NOMO-1 (cell line): ENCODE measurements at regions not wholly inside any gene's neighbourhood (a gene's known extent, or its start where the extent isn't known, plus 50 kb on each side); places are given as distances from the start of the nearest gene placed in this dataset.

Source experiments
- DNase-seq, 2 experiments: peaks; one replicate each; lab custom pipeline; 2025; ENCODE audit not compliant: unreplicated experiment in 2 of 2; lab: John Stamatoyannopoulos, UW

DNA sequence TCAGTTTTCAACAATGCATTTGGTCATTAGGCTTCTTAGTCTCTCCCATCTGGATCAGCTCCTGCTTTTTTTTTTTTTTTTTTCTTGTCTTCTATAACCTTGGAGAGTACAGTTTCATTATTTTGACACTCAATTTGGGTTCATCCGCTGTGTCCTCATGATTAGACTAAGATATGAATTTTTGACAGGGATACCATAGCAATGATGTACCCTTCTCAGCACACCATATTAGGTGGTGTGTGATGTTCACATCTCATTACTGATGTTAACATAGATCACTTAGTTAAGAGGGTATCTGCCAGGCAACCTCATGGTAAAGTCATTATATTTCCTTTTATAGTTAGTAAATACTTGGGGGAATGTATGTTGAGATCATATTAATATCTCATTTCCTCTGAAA is 445.5 kb upstream of the IGFBP3 start:
- DNase-seq = no peak

DNA sequence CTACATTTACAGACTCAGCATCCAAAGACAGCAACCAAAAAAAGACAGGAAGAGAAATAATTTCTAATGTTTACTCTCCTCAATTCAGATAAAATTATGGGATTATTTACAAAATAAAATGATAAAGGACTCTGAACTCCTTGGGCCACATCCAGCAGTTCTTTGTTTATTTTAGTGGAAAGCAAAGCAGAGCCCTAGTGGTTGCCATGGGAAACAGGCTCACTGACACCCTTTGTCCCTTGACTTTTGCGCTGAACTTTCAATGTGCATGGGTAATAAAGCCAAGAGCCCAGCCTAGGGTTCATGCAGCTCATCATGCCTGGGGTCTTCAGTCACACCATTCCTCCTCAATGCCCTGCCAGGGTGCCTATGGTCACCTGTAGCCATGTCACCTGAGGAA is 442.6 kb upstream of the IGFBP3 start:
- no peak for DNase-seq

- DNase-seq = no peak
Observed at GRCh38 chr7:46360811-46361210, 439.7 kb upstream of the IGFBP3 start.

GRCh38 chr7:46360296-46360695 is 439.2 kb upstream of the IGFBP3 start:
- DNase-seq = no peak

DNA sequence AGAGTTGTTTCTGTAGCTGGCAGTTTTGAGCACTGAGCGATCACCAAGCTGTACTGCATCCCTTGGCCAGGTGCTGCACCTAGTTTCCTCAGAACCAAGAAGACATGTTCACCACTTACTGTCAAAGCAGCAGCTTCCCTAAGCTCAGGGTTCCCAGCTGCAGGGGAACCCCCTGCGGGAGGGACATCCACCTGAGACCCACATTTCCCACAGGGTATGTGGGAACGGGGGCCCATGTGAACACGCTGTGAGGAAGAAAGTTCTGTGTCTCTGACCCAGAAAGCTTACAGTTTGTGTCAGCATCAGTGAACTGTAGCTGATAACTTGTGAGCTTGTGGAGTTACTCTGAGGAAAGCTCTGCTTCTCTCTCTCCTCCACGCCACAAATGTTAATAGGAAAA is 436.8 kb upstream of the IGFBP3 start:
- no peak for DNase-seq

GRCh38 chr7:46357290-46357689 is 436.2 kb upstream of the IGFBP3 start:
- no peak for DNase-seq

DNA sequence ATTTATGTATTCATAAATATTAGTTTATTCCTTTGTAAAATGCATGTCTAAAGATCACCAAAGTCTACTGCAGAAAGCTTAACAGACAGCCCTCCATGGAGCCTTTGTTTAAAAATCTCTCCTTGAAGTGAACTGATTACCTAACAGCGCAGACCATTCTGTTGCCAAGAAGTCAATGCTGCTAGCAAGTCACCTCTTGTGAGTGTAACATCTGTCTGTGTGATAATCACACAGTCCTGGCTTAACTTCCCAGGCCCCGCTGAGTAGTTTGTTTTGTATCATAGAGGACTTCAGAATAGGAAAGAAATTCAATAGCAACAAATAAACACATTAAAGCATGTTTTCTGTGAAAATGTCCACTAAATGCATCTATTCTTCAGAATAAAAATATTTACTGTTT is 435.3 kb upstream of the IGFBP3 start:
- DNase-seq = no peak

GRCh38 chr7:46355331-46355730 is 434.3 kb upstream of the IGFBP3 start:
- no peak for DNase-seq

DNA sequence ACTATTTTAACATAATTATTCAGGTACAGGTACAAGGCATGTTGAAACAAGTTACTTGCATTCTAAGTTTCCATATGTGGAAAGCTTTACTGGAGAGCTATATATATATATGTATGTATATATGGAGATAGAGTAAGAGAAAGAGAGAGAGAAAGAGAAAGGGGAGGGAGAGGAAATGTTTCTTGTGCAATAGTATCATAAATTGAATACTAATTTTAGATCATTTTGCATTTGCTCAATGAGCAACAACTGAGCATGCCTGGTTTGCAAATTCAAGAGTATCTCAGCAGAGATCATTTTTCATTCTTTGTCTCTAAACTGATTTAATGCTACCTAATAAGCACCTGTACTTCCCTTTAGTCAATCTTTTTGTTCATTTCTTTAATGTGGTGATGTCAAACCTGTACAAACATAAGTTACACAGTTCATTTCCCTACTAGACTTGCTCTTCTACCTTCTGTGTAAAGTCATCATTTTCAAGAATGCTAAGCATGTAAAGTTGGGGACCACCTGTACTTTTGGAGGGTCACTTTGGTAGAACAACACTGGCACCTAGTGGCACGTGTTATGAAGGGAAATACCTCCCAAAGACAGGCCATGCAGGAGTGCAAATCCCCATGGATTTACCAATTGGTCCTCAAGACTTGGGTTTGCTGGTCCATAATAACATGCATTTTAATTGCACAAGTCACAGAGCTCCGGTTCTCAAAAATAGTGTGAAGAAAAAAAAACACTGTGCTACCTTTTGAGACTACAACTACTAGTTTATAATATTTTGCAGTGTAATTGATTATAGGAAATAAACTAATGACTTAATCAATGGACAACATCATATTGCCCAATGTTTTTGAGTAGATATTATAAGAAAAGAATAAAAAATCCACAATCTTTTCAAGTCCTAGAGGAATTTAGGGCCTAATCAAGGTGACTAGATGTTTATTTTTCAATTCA is 431.2 kb upstream of the IGFBP3 start:
- DNase-seq = no peak

GRCh38 chr7:46349490-46349889 is 428.4 kb upstream of the IGFBP3 start:
- no peak for DNase-seq

DNA sequence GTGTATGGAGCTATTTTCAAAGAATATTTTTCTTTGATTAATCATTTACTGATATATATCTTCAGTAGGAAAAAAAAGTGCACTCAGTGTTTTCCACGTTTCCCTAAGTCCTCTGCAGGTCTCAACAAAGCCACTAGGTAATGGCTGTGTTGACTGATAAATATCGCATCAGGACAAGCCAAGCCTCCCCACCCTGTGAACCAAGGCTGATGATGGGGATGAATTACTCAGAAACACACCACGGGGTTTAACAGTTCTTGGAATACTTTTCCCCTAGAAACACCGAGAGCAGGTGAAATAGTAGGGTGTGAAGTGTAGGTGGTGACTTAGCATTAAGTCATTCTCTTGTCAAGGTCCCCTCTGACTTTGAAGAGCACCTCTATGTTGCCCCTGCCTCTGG is 423.5 kb upstream of the IGFBP3 start:
- no peak for DNase-seq

DNA sequence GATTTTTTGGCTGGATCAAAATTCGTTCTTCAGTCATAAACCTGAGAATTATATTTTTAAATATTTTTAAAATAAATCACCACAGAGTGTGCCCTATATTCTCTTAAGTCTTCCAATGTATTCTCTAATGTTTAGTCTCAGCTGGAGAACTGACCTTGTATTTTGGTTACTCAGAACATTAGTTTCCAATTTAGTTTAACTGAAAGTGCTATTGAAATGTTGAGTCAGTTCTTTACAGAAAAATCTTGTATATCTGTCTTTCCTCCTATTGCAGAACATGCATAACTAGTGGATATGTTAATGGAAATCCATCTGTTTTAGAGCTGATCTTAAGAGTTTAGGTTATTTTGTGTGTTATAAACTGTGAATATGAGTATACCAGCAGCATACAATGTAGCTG is 422.7 kb upstream of the IGFBP3 start:
- DNase-seq = no peak

DNA sequence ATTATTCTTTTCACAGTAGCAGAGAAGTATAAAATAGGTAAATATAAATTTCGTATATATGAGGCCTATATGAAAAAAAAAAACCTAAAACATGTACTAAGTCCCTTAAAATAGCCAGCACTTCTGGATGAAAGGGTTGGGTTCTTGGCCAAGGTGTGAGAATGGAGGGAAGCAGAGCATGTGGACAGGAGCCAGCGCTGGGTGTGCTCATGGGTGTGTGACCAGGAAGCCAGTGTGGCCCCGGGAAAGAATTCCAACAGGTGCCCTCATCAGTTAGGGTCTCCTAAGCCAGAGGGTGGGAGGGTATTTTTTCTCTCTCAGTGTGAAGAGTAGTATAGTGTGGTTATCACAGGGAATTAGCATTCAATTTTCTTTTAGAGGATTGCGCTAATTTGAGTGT is 401.9 kb upstream of the IGFBP3 start:
- DNase-seq = no peak

- no peak for DNase-seq
Observed at GRCh38 chr7:46321556-46322205, 400.6 kb upstream of the IGFBP3 start.

GRCh38 chr7:46320956-46321355 is 399.9 kb upstream of the IGFBP3 start:
- no peak for DNase-seq

DNA sequence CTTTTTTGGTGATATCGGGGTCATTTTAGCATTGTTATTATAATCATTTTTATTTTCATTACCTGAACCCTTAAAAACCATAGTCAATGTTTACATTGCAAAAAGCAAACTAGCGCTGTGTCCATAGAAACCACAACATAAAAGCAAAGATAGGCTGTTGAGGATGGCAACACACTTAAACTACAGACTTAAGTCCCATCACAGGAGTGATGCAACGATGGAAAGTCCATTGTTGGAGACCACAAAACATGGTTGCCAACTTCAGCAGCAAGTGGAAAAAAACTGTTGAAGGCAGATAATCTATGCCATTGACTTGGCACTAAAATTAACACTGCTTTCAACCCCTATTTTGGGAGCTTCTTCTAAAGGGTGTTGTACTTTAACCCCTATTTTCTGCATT is 398.8 kb upstream of the IGFBP3 start:
- peak in 1 of 2 experiments; percentile 11 for DNase-seq

DNA sequence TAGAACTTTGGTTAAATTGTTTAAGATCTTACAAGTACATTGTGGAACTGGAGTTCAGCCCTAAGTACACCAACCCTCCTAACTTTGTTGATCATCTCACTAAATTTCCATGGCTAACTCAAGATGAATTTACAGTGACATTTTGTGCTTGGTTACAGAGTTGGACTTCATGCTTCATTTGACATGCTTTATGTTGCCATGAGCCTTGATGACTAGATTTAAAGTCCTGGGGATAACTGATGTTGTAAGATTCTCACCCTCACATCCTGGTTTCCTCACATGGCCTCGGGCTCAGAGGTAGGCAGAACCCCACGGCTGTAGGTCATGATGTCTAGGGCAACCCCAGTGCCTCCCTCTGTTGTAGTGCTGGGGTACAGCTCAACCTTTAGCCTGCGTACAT is 397.2 kb upstream of the IGFBP3 start:
- DNase-seq = no peak

GRCh38 chr7:46317256-46317655 is 396.2 kb upstream of the IGFBP3 start:
- no peak for DNase-seq

DNA sequence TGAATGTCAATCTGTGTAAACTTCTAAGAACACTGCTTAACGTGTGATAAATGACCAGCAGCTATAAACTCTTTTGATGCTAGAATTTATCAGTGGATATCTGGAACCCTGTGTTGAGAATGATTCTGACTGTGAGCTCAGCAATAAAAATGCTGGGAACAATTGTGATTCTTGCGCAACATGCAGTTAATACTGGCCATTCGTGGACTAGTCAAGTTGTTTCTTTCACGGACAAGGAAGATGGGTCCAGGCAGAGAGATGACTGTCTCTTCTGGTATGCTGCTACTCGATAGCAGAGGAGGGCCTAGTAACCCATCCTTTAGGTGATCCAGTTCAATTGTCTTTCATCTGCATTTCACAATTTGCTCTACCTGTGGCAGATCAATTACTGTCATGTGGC is 394.8 kb upstream of the IGFBP3 start:
- DNase-seq = no peak

DNA sequence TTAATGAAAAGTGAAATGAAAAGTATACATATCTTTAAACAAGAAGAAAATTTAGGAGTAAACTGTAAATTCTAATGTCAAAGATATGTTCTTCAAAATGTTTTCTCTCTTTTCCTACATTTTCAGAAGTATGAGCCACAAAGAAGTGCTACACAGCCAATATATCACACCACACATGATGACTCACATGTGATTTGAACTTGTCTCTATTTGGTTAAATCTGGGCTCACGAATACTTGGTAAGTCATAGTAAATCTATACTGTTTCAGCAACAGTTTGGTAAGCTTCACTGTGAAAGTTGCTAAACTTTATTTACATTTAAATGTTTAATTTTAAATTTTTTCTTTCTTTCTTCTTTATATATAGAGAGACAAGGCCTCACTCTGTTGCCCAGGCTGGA is 380.6 kb upstream of the IGFBP3 start:
- DNase-seq = no peak

DNA sequence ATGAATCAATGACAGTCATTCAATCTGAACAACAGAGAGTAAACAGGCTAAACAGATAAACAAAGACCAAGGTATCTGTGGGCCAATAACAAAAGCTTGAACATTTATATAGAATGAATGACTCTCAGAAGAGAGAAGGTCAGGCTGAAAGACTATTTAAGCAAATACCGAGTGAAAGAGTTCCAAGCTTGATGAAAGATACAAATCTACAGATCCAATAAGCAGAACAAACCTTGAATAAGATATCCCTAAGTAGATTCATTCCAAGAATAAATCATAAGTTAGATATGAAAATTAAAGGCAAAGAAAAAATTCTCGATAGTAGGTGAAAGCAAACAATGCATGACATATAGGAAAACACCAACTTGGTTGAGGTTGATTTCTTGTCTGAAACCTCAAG is 376.4 kb upstream of the IGFBP3 start:
- DNase-seq = no peak

- DNase-seq = no peak
Observed at GRCh38 chr7:46296526-46296925, 375.5 kb upstream of the IGFBP3 start.
